ENCODE measurements at regions not wholly inside any gene's neighbourhood (a gene's known extent, or its start where the extent isn't known, plus 50 kb on each side); places are given as distances from the start of the nearest gene placed in this dataset.

DNA sequence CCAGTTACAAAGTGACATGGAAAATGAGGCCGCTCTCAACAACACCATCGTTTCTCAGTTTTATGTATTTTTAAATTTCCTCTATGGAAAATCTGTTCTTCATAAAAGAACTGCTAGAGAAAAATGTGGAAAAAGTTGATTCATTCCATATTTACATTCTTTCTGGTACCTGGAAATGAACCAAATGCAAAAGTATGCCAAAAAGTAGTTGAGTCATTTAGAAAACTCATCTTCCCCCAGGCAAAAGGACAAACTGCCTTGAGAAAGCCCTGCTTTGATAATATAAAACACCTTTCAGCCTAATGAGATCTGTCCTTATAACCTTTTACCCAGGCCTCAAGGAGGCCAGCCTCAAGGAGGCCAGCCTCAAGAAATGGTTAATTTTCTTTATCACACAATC lies 283.0 kb upstream of the VEPH1 start:
- no TSS peak for BruUV-seq (replicated peaks)
- Histone ChIP-seq H3K4me2 (ENCODE audit: low read length) (peak overlapping the region; percentile 65), H3K79me2 (ENCODE audit: insufficient read depth, low read length) (no peaks in the 10 kb centered on the region), H3K9me3 (ENCODE audit: control insufficient read depth in 1 of 2, insufficient read depth in 1 of 2, low read depth in 1 of 2, low read length in 2 of 2) (no peaks in the 10 kb centered on the region), H3K36me3 (ENCODE audit: control insufficient read depth in 1 of 2, insufficient read depth in 2 of 2, low read length in 2 of 2) (no peaks in the 10 kb centered on the region), H3K9me2 (ENCODE audit: insufficient read depth) (no peaks in the 10 kb centered on the region), H3K4me3 (replicated peaks in 1 of 2; ENCODE audit: low read depth in 1 of 2, low read length in 2 of 2) (0 out of 4 replicates have a peak overlapping the region, but pooled peaks of 1 of the 2 experiments have one; percentile 3), H4K20me1 (ENCODE audit: insufficient read depth) (no peaks in the 10 kb centered on the region), H3K9ac (ENCODE audit: low read length) (no peak overlapping the region), H3K4me1 (ENCODE audit: control insufficient read depth in 1 of 2, insufficient read depth in 2 of 2, low read length in 2 of 2) (peaks cover 18 to 65% of the 10 kb centered on the region in 2 experiments), H3K27ac (ENCODE audit: low read depth, low read length) (no peak overlapping the region), H3K27me3 (ENCODE audit: insufficient read depth, low read length) (no peaks in the 10 kb centered on the region), H2AFZ (ENCODE audit: low read depth, low read length, poor library complexity, severe bottlenecking) (peak overlapping the region; percentile 11)
- RAD21 ChIA-PET (ENCODE audit: low non-redundant PET in 1 of 2, low total read pairs in 2 of 2, uncharacterized antibody in 2 of 2, unreplicated experiment in 2 of 2), result no interaction called here
- no peak for DNase-seq (ENCODE audit: low read depth, low spot score)
- CTCF ChIA-PET, result no interaction called here
- intact Hi-C loops (cut with micrococcal nuclease), result no loop called here
- POLR2A ChIA-PET, result no interaction called here
- no peak for ATAC-seq
- TF ChIP-seq POLR2AphosphoS5 (IDR thresholded peaks at IDR 0.05; ENCODE audit: low read depth, low read length) (no peak), POLR2A (IDR thresholded peaks at IDR 0.05; ENCODE audit: borderline replicate concordance, extremely low read depth, insufficient read depth, insufficient read length) (no peak), ZFX (IDR thresholded peaks at IDR 0.05) (no peak), CBX3 (IDR thresholded peaks at IDR 0.05; ENCODE audit: low read depth) (no peak), TCF7L2 (IDR thresholded peaks at IDR 0.05; ENCODE audit: borderline replicate concordance, extremely low read depth, insufficient read depth, insufficient read length) (no peak), CEBPB (IDR thresholded peaks at IDR 0.05; ENCODE audit: low read depth) (no peak; the same call in 1 of the 2 replicates), SP1 (IDR thresholded peaks at IDR 0.05; ENCODE audit: low read depth) (peak; percentile 39), EGR1 (IDR thresholded peaks at IDR 0.05; ENCODE audit: low read depth) (no peak), ELF1 (IDR thresholded peaks at IDR 0.05; ENCODE audit: borderline replicate concordance, low read depth) (no peak), YY1 (IDR thresholded peaks at IDR 0.05; ENCODE audit: extremely low read depth, insufficient replicate concordance, low read depth, low read length) (no peak), JUND (IDR thresholded peaks at IDR 0.05) (peak; percentile 64), EZH2phosphoT487 (IDR thresholded peaks at IDR 0.05; ENCODE audit: borderline replicate concordance) (no peak), RAD21 (IDR thresholded peaks at IDR 0.05; ENCODE audit: low read depth) (no peak), ZNF274 (IDR thresholded peaks at IDR 0.05; ENCODE audit: low read depth, low read length) (no peak), SIN3A (IDR thresholded peaks at IDR 0.05; ENCODE audit: low read depth) (0 out of 2 replicates have a peak, but pooled peaks have one; percentile 48), SRF (IDR thresholded peaks at IDR 0.05; ENCODE audit: low read depth) (no peak), FOSL1 (IDR thresholded peaks at IDR 0.05; ENCODE audit: low read depth) (peak; percentile 59)
- TF ChIP-seq, protein P1, sequence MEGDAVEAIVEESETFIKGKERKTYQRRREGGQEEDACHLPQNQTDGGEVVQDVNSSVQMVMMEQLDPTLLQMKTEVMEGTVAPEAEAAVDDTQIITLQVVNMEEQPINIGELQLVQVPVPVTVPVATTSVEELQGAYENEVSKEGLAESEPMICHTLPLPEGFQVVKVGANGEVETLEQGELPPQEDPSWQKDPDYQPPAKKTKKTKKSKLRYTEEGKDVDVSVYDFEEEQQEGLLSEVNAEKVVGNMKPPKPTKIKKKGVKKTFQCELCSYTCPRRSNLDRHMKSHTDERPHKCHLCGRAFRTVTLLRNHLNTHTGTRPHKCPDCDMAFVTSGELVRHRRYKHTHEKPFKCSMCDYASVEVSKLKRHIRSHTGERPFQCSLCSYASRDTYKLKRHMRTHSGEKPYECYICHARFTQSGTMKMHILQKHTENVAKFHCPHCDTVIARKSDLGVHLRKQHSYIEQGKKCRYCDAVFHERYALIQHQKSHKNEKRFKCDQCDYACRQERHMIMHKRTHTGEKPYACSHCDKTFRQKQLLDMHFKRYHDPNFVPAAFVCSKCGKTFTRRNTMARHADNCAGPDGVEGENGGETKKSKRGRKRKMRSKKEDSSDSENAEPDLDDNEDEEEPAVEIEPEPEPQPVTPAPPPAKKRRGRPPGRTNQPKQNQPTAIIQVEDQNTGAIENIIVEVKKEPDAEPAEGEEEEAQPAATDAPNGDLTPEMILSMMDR (IDR thresholded peaks at IDR 0.05 in 2 of 3, conservative IDR thresholded peaks at IDR 0.05 in 1 of 3; ENCODE audit: borderline replicate concordance in 1 of 3, insufficient read depth in 1 of 3, low read depth in 2 of 3, low read length in 2 of 3), result no peak
- TF ChIP-seq, protein P2, sequence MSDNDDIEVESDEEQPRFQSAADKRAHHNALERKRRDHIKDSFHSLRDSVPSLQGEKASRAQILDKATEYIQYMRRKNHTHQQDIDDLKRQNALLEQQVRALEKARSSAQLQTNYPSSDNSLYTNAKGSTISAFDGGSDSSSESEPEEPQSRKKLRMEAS (IDR thresholded peaks at IDR 0.05), result no peak
- TF ChIP-seq, protein P3, sequence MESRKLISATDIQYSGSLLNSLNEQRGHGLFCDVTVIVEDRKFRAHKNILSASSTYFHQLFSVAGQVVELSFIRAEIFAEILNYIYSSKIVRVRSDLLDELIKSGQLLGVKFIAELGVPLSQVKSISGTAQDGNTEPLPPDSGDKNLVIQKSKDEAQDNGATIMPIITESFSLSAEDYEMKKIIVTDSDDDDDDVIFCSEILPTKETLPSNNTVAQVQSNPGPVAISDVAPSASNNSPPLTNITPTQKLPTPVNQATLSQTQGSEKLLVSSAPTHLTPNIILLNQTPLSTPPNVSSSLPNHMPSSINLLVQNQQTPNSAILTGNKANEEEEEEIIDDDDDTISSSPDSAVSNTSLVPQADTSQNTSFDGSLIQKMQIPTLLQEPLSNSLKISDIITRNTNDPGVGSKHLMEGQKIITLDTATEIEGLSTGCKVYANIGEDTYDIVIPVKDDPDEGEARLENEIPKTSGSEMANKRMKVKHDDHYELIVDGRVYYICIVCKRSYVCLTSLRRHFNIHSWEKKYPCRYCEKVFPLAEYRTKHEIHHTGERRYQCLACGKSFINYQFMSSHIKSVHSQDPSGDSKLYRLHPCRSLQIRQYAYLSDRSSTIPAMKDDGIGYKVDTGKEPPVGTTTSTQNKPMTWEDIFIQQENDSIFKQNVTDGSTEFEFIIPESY (IDR thresholded peaks at IDR 0.05; ENCODE audit: extremely low read depth, insufficient replicate concordance, low read length), result no peak
- TF ChIP-seq, protein P4, sequence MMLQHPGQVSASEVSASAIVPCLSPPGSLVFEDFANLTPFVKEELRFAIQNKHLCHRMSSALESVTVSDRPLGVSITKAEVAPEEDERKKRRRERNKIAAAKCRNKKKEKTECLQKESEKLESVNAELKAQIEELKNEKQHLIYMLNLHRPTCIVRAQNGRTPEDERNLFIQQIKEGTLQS (IDR thresholded peaks at IDR 0.05), result no peak
